ENCODE measurements at regions not wholly inside any gene's neighbourhood (a gene's known extent, or its start where the extent isn't known, plus 50 kb on each side); places are given as distances from the start of the nearest gene placed in this dataset.

DNA sequence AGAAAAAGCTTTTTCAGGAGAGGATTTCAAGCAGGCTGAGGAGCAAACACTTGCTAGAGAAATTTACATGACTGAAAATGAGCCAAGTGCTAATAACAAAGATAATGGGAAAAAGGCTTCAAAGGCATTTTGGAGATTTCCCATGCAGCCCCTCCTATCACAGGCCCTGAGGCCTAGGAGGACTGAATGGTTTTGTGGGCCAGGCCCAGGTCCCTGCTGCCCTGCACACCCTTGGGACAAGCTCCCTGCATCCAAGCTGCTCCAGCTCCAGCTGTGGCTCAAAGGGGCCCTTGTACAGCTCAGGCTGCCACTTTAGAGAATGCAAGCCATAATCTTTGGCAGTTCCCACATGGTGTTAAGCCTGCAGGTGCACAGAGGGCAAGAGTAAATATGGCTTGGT is 154.0 kb upstream of the LMNTD1 start:
- no peak for TF ChIP-seq CTCF (IDR thresholded peaks at IDR 0.05)
- TF ChIP-seq POLR2A (IDR thresholded peaks at IDR 0.05): no peak
